Panc1 (cell line): ENCODE measurements at regions not wholly inside any gene's neighbourhood (a gene's known extent, or its start where the extent isn't known, plus 50 kb on each side); places are given as distances from the start of the nearest gene placed in this dataset.

Experiments
- ATAC-seq: fragments of 200-7000 bp; cut with Tn5 transposase; 2 replicates; pipeline ENCODE4 v1.9.1; 2020; ENCODE audit warnings: mild to moderate bottlenecking, moderate library complexity
- BruUV-seq: library from RNA; stranded (reverse); fragments of 400-500 nt; replicated peaks from 2 replicates; lab custom pipeline; 2021; lab: Mats Ljungman, UMichigan
- CTCF ChIA-PET: fragments of 300-600 bp; sonication (Branson Sonifier 250); formaldehyde crosslinking; loops from one replicate; lab custom pipeline; 2022; ENCODE audit warnings: antibody characterized with exemption; lab: Charles Lee
- POLR2A ChIA-PET: fragments of 300-600 bp; sonication (Branson Sonifier 250); formaldehyde crosslinking; loops from one replicate; lab custom pipeline; 2022; ENCODE audit warnings: antibody characterized with exemption; lab: Charles Lee
- DNase-seq: peaks from one replicate; pipeline ENCODE4 v3.0.0-alpha.2; 2010; ENCODE audit warnings: low read depth, low spot score
- H3K27ac ChIP-seq: 2 replicates; pipeline ENCODE4 v1.5.1; 2011; ENCODE audit warnings: mild to moderate bottlenecking, low read length, inconsistent platforms
- H3K27me3 ChIP-seq: fragments of 200-500 bp; sonication (Bioruptor generic); 2 replicates; pipeline ENCODE4 v1.6.0; 2014; ENCODE audit warnings: low read length, inconsistent platforms; ENCODE audit not compliant: control insufficient read depth, insufficient read depth
- H3K36me3 ChIP-seq: fragments of 200-500 bp; sonication (Bioruptor generic); 2 replicates; pipeline ENCODE4 v1.5.1; 2014; ENCODE audit warnings: inconsistent platforms, mild to moderate bottlenecking, low read length, moderate library complexity; ENCODE audit not compliant: control insufficient read depth, insufficient read depth
- H3K4me1 ChIP-seq: 2 replicates; pipeline ENCODE4 v1.5.1; 2011; ENCODE audit warnings: inconsistent platforms, mild to moderate bottlenecking, low read length, moderate library complexity; ENCODE audit not compliant: control insufficient read depth, insufficient read depth
- H3K4me3 ChIP-seq, 2 experiments: 2 replicates each; pipeline ENCODE4 v1.5.1; 2011 to 2012; ENCODE audit warnings: low read depth in 2 of 2, low read length in 2 of 2, mild to moderate bottlenecking in 2 of 2, inconsistent platforms in 1 of 2, moderate library complexity in 1 of 2
- H3K9me3 ChIP-seq: fragments of 200-500 bp; sonication (Bioruptor generic); 2 replicates; pipeline ENCODE4 v1.5.1; 2014; ENCODE audit warnings: low read depth, mild to moderate bottlenecking, inconsistent platforms, low read length, moderate library complexity; ENCODE audit not compliant: control insufficient read depth, insufficient read depth
- CTCF ChIP-seq: fragments of 450-650 bp; IDR thresholded peaks from 2 replicates; pipeline ENCODE4 v1.5.1; 2017; ENCODE audit warnings: mild to moderate bottlenecking
- POLR2AphosphoS5 ChIP-seq: IDR thresholded peaks from 2 replicates; pipeline ENCODE4 v1.6.1; 2012; ENCODE audit warnings: mild to moderate bottlenecking, low read depth, low read length, moderate library complexity
- REST ChIP-seq, 2 experiments: IDR thresholded peaks; 2 replicates each; pipeline ENCODE4 v1.6.1; 2011 to 2012; ENCODE audit warnings: low read depth in 2 of 2, control low read depth in 1 of 2, low read length in 1 of 2, mild to moderate bottlenecking in 1 of 2, moderate library complexity in 1 of 2; ENCODE audit not compliant: insufficient read depth in 1 of 2
- SIN3A ChIP-seq: IDR thresholded peaks from 2 replicates; pipeline ENCODE4 v1.6.1; 2012; ENCODE audit warnings: low read depth, mild to moderate bottlenecking, low read length, moderate library complexity, borderline replicate concordance; ENCODE audit not compliant: insufficient read depth
- TCF7L2 ChIP-seq: IDR thresholded peaks from 2 replicates; pipeline ENCODE4 v1.6.1; 2011; ENCODE audit warnings: mild to moderate bottlenecking, low read depth, low read length, inconsistent platforms
- in situ Hi-C: cut with HindIII; loops from 2 replicates; pipeline ENCODE4 v1.10.0; 2016; ENCODE audit warnings: low sequenced_read_pairs, low pct_unique_long_range_greater_than_20kb
- intact Hi-C: fragments of 100-400 bp; cut with micrococcal nuclease; formaldehyde crosslinking; loops from one replicate; pipeline ENCODE4 v1.10.0; 2022; ENCODE audit not compliant: unreplicated experiment

GRCh38 chr13:40171566-40171965 lies 494.9 kb downstream of the FOXO1 start:
- in situ Hi-C loops = no loop called here
- CTCF ChIA-PET = no interaction called here
- H3K4me3 ChIP-seq = no peak overlapping the region

GRCh38 chr13:40172149-40172591 lies 494.3 kb downstream of the FOXO1 start:
- ChIA-PET CTCF (no interaction called here), POLR2A (no interaction called here)
- Histone ChIP-seq H3K4me1 (no peaks in the 10 kb centered on the region), H3K27ac (no peak overlapping the region), H3K9me3 (no peaks in the 10 kb centered on the region), H3K36me3 (no peaks in the 10 kb centered on the region), H3K27me3 (no peaks in the 10 kb centered on the region), H3K4me3 (no peak overlapping the region)
- DNase-seq (no peak), ATAC-seq (no peak)
- TF ChIP-seq POLR2AphosphoS5 = no peak
- no peak for TF ChIP-seq TCF7L2
- no peak for TF ChIP-seq CTCF
- no peak for TF ChIP-seq REST (IDR thresholded peaks at IDR 0.05; ENCODE audit: insufficient read depth in 1 of 2, low read depth in 2 of 2, low read length in 1 of 2)
- TF ChIP-seq SIN3A = no peak
- in situ Hi-C loops = no loop called here
- BruUV-seq = no TSS peak
- intact Hi-C loops = no loop called here

More at GRCh38 chr13:40171566-40171965, 494.9 kb downstream of the FOXO1 start:
- intact Hi-C loops = no loop called here
- no TSS peak for BruUV-seq
- TF ChIP-seq CTCF = no peak
- no peak for TF ChIP-seq SIN3A
- TF ChIP-seq TCF7L2 = no peak
- Histone ChIP-seq H3K36me3 (no peaks in the 10 kb centered on the region), H3K27me3 (no peaks in the 10 kb centered on the region), H3K27ac (no peak overlapping the region), H3K9me3 (no peaks in the 10 kb centered on the region), H3K4me1 (no peaks in the 10 kb centered on the region)
- POLR2A ChIA-PET = no interaction called here
- no peak for DNase-seq
- ATAC-seq = no peak
